ENCODE measurements at regions not wholly inside any gene's neighbourhood (a gene's known extent, or its start where the extent isn't known, plus 50 kb on each side); places are given as distances from the start of the nearest gene placed in this dataset.
A peak's percentile ranks its signal among the peaks of the same experiment; 100 is the strongest.

DNA sequence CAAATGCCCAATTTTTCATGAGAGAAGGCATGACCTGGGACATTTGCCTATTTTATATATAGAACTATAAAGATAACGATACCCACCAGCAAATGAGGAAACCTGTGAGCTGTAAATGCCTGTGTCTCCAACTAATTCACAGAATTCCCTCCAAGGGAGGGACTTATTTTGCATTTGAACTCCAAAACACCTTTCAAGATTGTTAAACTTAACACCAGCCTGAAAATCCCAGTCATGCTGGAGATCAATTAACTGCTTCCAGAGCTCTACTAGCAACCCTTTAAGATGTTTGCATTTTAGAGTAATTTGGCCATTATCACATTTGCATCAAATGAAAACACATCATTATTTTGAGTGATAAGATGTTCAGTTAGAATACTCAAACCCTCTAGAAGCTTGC is 68.1 kb upstream of the KLHL14 start:
- Histone ChIP-seq H2BK12ac (ENCODE audit: insufficient read length, low read depth, low read length) (no peak overlapping the region), H2AFZ (ENCODE audit: low read length) (no peak overlapping the region), H3K56ac (ENCODE audit: insufficient read length, low read depth, low read length) (no peak overlapping the region), H3K27ac (ENCODE audit: insufficient read length, low read depth, low read length) (no peak overlapping the region), H3K27me3 (ENCODE audit: insufficient read depth, low read length) (no peaks in the 10 kb centered on the region; the same call in 1 of the 2 replicates), H4K8ac (replicated peaks; ENCODE audit: insufficient read length, low read depth, low read length) (no peak overlapping the region), H3K23me2 (ENCODE audit: insufficient read length, low read depth, low read length, poor library complexity, severe bottlenecking) (no peaks in the 10 kb centered on the region), H2BK15ac (ENCODE audit: low read depth, low read length) (no peak overlapping the region), H4K5ac (ENCODE audit: insufficient read length, low read depth, low read length) (no peak overlapping the region), H2BK20ac (ENCODE audit: low read depth, low read length, poor library complexity, severe bottlenecking) (no peak overlapping the region), H3K18ac (ENCODE audit: insufficient read length, low read depth, low read length) (no peak overlapping the region), H3K23ac (ENCODE audit: insufficient read length, low read depth, low read length) (no peak overlapping the region), H3K4me2 (ENCODE audit: insufficient read depth, insufficient read length, low read length) (no peak overlapping the region), H3K9ac (ENCODE audit: extremely low read depth, insufficient read length, low read length) (no peak overlapping the region), H2BK5ac (ENCODE audit: insufficient read length, low read length) (no peak overlapping the region), H3T11ph (ENCODE audit: low read length) (no peak overlapping the region), H3K9me3 (ENCODE audit: control insufficient read depth, low read depth, low read length) (no peaks in the 10 kb centered on the region), H3K4me1 (ENCODE audit: insufficient read depth, low read length) (no peaks in the 10 kb centered on the region), H2BK120ac (ENCODE audit: low read depth, low read length, poor library complexity, severe bottlenecking) (no peak overlapping the region), H4K20me1 (ENCODE audit: control insufficient read depth, insufficient read depth, insufficient read length) (no peaks in the 10 kb centered on the region), H3K79me2 (ENCODE audit: insufficient read depth, low read length) (no peaks in the 10 kb centered on the region), H3K4ac (ENCODE audit: low read depth, low read length) (no peak overlapping the region), H4K91ac (ENCODE audit: insufficient read length, low read depth, low read length) (no peak overlapping the region), H2AK5ac (ENCODE audit: insufficient read length, low read length) (no peak overlapping the region), H3K14ac (ENCODE audit: insufficient read depth, low read length) (no peak overlapping the region), H3K79me1 (ENCODE audit: insufficient read depth, low read depth, low read length, poor library complexity, severe bottlenecking) (no peaks in the 10 kb centered on the region)
- peaks cover 0 to 13% (median 7%) of the 10 kb centered on the region in 3 experiments; a peak in 4 of 7 replicates for H3K36me3 Mint-ChIP-seq (ENCODE audit: insufficient read depth in 1 of 3, low read depth in 3 of 3)
- TF ChIP-seq, protein P1, sequence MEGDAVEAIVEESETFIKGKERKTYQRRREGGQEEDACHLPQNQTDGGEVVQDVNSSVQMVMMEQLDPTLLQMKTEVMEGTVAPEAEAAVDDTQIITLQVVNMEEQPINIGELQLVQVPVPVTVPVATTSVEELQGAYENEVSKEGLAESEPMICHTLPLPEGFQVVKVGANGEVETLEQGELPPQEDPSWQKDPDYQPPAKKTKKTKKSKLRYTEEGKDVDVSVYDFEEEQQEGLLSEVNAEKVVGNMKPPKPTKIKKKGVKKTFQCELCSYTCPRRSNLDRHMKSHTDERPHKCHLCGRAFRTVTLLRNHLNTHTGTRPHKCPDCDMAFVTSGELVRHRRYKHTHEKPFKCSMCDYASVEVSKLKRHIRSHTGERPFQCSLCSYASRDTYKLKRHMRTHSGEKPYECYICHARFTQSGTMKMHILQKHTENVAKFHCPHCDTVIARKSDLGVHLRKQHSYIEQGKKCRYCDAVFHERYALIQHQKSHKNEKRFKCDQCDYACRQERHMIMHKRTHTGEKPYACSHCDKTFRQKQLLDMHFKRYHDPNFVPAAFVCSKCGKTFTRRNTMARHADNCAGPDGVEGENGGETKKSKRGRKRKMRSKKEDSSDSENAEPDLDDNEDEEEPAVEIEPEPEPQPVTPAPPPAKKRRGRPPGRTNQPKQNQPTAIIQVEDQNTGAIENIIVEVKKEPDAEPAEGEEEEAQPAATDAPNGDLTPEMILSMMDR (conservative IDR thresholded peaks at IDR 0.05): no peak
- 0 out of 7 replicates have a peak overlapping the region, but pooled peaks of 1 of the 3 experiments have one; percentile 14 for H3K27ac Mint-ChIP-seq
- DNase-seq: no peak
- peaks cover 10 to 11% of the 10 kb centered on the region in 2 experiments for H3K4me1 Mint-ChIP-seq
- H3K9me3 Mint-ChIP-seq: peaks cover 4 to 7% of the 10 kb centered on the region in 2 experiments; a peak in 4 of 5 replicates
- WGBS (ENCODE audit: extremely low coverage, insufficient read length, low lambda C conversion rate): no CpG with 5 or more reads among the region's 1 CpG
- no peaks in the 10 kb centered on the region for H3K27me3 Mint-ChIP-seq (ENCODE audit: low read depth)
- no peak overlapping the region for H3K4me3 Mint-ChIP-seq

All from H9 (cell line).